A549 (cell line): ENCODE measurements at regions not wholly inside any gene's neighbourhood (a gene's known extent, or its start where the extent isn't known, plus 50 kb on each side); places are given as distances from the start of the nearest gene placed in this dataset.

Experiments used
- REST ChIP-seq: fragments of 200-600 bp; sonication (generic); IDR thresholded peaks from 2 replicates; pipeline ENCODE4 v1.6.1; 2016; ENCODE audit warnings: antibody characterized with exemption, mild to moderate bottlenecking, moderate library complexity
- SMC3 ChIP-seq: fragments of >200 bp; sonication (Bioruptor Twin); formaldehyde crosslinking; IDR thresholded peaks from 3 replicates; pipeline ENCODE4 v1.6.1; 2018; ENCODE audit warnings: inconsistent platforms

GRCh38 chr5:56409331-56410190 is 176.4 kb upstream of the ANKRD55 start:
- no peak for TF ChIP-seq SMC3
- no peak for TF ChIP-seq REST
